ENCODE measurements at regions not wholly inside any gene's neighbourhood (a gene's known extent, or its start where the extent isn't known, plus 50 kb on each side); places are given as distances from the start of the nearest gene placed in this dataset.
"Not testable (repeated sequence)": the region's sequence is repeated elsewhere in the genome, so short reads cannot be mapped to it uniquely, and the experiment has no call there.

DNA sequence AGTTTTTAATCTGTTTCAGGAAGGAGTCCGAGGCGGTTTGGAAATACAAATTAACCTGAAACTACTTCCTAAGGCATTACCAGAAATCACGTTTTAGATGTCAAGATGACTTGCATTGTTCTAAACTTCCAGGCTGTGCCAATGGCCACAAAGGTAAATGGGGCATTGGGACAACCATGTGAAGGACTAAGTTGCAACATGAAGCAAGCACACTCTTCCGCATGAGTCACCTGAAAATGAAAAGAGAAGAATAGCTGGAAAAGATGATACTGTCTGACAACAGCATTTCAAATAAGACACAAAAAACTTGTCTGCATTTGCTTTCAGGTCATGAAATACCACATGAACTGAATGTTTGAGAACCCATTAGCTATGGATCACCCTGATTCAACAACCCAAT, 262.1 kb downstream of the AHR start:
- DNase-seq (ENCODE audit: insufficient read length, low spot score) (no peak), FAIRE-seq (no peak)
- TF ChIP-seq, protein P1, sequence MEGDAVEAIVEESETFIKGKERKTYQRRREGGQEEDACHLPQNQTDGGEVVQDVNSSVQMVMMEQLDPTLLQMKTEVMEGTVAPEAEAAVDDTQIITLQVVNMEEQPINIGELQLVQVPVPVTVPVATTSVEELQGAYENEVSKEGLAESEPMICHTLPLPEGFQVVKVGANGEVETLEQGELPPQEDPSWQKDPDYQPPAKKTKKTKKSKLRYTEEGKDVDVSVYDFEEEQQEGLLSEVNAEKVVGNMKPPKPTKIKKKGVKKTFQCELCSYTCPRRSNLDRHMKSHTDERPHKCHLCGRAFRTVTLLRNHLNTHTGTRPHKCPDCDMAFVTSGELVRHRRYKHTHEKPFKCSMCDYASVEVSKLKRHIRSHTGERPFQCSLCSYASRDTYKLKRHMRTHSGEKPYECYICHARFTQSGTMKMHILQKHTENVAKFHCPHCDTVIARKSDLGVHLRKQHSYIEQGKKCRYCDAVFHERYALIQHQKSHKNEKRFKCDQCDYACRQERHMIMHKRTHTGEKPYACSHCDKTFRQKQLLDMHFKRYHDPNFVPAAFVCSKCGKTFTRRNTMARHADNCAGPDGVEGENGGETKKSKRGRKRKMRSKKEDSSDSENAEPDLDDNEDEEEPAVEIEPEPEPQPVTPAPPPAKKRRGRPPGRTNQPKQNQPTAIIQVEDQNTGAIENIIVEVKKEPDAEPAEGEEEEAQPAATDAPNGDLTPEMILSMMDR (IDR thresholded peaks at IDR 0.05; ENCODE audit: insufficient read depth, missing control alignments), result no peak

DNA sequence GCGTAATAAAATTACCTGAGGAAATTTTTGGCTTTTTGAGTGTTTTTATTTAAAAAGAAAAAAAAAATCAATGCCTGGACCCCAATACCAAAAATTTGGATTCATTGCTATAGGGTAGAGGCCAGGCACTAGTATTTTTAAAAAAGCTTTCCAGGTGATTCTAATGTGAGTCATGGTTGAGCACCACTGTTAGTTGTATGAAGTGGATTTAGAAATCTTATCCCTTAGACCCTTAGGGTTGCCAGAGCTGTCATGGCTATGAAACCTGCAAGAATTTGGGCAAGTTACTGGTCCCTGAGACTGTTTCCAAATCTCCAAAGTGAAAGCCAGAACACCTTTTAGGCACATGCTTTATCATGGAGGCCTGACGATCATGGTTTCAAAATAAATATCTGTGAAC, 262.5 kb downstream of the AHR start:
- FAIRE-seq, result no peak
- TF ChIP-seq, protein P1 (IDR thresholded peaks at IDR 0.05; ENCODE audit: insufficient read depth, missing control alignments), result no peak
- DNase-seq (ENCODE audit: insufficient read length, low spot score), result no peak

DNA sequence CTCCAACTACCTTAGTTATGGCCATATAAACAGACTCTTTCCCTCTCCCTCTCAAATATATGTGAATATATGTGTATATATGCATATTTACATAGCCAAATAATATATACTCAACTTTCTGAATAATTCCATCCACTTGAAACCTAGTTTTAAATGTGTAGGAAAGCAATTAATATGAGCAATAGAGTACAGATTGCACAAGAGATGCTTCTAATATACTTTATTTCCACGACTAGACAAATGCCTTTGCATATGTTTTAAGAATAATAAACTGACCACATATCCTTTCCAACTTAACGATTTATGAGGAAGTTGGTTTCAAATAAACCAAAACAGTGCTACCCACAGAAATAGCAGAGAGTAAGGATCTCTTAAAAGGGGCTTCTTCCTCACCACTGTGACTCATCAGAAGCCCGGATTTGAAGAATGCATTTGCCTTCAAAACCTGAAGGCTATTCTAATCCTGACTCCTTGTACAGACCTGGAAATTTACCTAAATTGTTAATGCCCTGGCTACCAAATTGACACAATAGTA, 266.3 kb downstream of the AHR start:
- TF ChIP-seq, protein P1 (IDR thresholded peaks at IDR 0.05; ENCODE audit: insufficient read depth, missing control alignments), result no peak
- DNase-seq (ENCODE audit: insufficient read length, low spot score), result no peak
- no peak for FAIRE-seq

DNA sequence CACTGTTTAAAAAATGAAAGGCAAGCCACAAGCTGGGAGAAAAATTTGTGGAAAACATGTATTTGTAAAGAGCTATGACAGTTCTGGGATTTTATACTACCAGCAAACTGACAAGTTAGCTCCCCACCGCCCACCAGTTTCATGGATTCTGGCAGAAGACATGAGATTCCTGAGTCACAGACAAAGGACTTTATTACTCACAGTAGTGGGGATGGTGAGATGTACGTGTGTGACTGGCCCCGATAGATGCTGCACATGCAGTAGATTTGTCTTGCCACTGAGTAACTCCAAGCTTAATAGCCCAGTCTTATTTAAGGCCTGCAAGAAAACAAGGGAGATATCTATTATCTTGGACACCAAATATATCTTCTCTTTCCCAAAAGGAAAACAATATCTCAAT, 281.7 kb downstream of the AHR start:
- FAIRE-seq, result no peak
- DNase-seq (ENCODE audit: insufficient read length, low spot score), result no peak
- TF ChIP-seq, protein P1 (IDR thresholded peaks at IDR 0.05; ENCODE audit: insufficient read depth, missing control alignments), result no peak

DNA sequence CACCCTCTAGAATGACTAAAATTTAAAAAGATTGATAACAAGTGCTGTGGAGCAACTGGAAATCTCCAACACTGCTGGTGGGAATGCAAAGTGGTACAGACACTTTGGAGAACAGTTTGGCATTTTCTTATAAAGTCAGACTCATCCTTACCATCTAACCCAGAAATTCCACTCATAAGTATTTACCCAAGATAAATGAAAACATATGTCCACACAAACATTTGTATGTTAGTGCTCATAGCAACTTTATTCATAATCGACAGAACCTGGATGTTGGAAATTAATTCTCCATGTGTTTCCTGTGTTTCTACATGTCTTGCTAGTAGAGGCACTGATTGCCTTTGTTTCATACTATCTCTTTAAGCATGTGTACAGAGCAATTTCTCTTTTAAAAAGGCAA, 282.4 kb downstream of the AHR start:
- TF ChIP-seq, protein P1 (IDR thresholded peaks at IDR 0.05; ENCODE audit: insufficient read depth, missing control alignments), result no peak
- FAIRE-seq, result no peak
- DNase-seq (ENCODE audit: insufficient read length, low spot score), result no peak

DNA sequence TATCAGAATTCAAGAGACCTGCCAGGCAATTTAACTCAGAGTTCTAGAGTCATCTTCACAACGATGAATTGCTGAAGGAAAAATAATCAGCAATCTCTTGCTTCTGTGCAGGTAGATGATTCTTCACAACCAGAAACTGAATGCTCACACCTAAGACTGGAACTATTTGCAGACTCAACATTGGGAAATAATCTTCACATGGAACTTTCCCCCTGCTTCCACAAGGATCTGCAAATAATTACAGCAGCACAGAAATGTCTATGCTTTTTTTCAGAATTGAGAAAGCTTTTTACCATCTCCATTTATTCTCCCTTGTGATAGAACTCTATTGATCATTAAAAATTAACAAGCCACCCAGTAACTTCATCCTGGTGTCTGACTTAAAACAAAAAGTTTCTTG, 282.8 kb downstream of the AHR start:
- TF ChIP-seq, protein P1 (IDR thresholded peaks at IDR 0.05; ENCODE audit: insufficient read depth, missing control alignments), result no peak
- FAIRE-seq (no peak), DNase-seq (ENCODE audit: insufficient read length, low spot score) (no peak)

DNA sequence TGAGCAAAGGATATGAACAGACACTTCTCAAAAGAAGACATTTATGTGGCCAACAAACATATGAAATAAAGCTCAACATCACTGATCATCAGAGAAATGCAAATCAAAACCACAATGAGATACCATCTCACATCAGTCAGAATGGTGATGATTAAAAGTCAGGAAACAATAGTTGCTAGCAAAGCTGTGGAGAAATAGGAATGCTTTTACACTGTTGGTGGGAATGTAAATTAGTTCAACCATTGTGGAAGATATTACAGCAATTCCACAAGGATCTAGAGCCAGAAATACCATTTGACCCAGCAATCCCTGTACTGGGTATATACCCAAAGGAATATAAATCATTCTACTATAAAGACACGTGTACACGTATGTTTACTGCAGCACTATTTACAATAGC, 284.2 kb downstream of the AHR start:
- not testable (repeated sequence) for DNase-seq (ENCODE audit: insufficient read length, low spot score); FAIRE-seq

DNA sequence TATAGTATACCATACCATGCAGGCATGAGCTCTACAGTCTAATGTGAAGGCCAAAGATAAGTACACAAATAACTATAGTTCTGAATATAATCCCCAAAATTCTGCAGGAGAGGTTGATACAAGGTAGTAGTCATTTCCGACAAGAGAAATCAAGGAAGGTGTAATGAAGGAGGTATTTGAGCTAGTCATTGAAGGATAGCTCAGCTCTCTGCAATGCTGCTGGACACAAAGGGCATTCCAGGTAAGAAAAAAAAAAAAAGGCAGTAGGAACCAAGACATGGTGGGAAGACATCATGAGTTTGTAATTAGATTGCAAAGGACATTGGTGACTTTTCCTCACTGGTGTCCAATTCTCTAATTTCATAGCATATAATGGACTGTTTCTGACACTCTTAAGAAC, 285.3 kb downstream of the AHR start:
- FAIRE-seq, result no peak
- TF ChIP-seq, protein P1 (IDR thresholded peaks at IDR 0.05; ENCODE audit: insufficient read depth, missing control alignments), result no peak
- DNase-seq (ENCODE audit: insufficient read length, low spot score), result no peak
